ENCODE measurements at regions not wholly inside any gene's neighbourhood (a gene's known extent, or its start where the extent isn't known, plus 50 kb on each side); places are given as distances from the start of the nearest gene placed in this dataset.

DNA sequence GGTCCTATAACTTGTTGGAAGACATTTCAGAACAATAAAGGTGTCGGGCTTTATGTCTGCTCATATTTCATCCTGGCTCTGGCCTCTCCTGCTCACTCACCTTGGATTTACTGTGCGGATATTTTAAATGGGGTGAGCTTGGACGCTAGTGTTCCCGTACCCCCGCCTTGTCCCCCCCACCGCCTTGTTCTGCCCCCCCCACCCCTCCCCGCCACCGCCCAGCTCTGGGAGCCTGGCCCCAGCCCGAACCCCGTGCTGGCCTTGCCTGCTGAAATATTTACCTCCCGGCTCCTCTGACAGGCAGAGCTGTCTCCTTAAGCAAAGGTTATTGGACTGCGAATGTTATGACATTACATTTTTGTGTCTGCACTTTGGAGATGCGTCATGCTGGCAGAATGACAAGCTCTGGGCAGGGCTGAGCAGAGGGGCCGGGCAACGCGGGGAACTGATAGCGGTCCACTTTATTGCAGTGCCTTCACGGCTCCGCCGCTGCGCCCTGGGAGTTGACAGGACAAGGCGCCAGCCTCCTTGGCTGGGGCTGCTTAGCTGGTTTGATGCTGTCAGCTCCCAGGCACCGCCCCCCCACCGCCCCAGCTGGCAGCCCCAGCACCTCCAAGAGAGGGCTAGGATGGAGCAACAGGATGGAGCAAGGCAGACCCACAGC lies 222.5 kb upstream of the GSE1 start (continued):
- TF ChIP-seq TOPORS (CRISPR knock-in tag; IDR thresholded peaks at IDR 0.05) (no peak), ZBTB21 (CRISPR knock-in tag; IDR thresholded peaks at IDR 0.05) (peak; percentile 94), CREB1 (IDR thresholded peaks at IDR 0.05) (peak; percentile 80), CREB1 (CRISPR knock-in tag; IDR thresholded peaks at IDR 0.05) (no peak), HDAC1 (CRISPR knock-in tag; IDR thresholded peaks at IDR 0.05) (peak; percentile 71), CEBPB (IDR thresholded peaks at IDR 0.05; ENCODE audit: borderline replicate concordance, low read depth, low read length) (peak; percentile 40; the same call in 1 of the 2 replicates), SMAD3 (CRISPR knock-in tag; IDR thresholded peaks at IDR 0.05) (0 out of 2 replicates have a peak, but pooled peaks have one; percentile 68), SYNCRIP (IDR thresholded peaks at IDR 0.05; ENCODE audit: insufficient read depth, low read depth, low read length) (no peak), ZNF7 (CRISPR knock-in tag; IDR thresholded peaks at IDR 0.05) (no peak), DNMT3B (CRISPR knock-in tag; conservative IDR thresholded peaks at IDR 0.05) (no peak), HOXA5 (CRISPR knock-in tag; IDR thresholded peaks at IDR 0.05) (no peak), MXI1 (IDR thresholded peaks at IDR 0.05; ENCODE audit: borderline replicate concordance, low read depth, low read length) (peak; percentile 66; the same call in 1 of the 3 replicates)
- TF ChIP-seq, protein P1, sequence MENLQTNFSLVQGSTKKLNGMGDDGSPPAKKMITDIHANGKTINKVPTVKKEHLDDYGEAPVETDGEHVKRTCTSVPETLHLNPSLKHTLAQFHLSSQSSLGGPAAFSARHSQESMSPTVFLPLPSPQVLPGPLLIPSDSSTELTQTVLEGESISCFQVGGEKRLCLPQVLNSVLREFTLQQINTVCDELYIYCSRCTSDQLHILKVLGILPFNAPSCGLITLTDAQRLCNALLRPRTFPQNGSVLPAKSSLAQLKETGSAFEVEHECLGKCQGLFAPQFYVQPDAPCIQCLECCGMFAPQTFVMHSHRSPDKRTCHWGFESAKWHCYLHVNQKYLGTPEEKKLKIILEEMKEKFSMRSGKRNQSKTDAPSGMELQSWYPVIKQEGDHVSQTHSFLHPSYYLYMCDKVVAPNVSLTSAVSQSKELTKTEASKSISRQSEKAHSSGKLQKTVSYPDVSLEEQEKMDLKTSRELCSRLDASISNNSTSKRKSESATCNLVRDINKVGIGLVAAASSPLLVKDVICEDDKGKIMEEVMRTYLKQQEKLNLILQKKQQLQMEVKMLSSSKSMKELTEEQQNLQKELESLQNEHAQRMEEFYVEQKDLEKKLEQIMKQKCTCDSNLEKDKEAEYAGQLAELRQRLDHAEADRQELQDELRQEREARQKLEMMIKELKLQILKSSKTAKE (CRISPR knock-in tag; IDR thresholded peaks at IDR 0.05; ENCODE audit: borderline replicate concordance), result peak; percentile 69; the same call in 1 of the 2 replicates
- TF ChIP-seq, protein P2, sequence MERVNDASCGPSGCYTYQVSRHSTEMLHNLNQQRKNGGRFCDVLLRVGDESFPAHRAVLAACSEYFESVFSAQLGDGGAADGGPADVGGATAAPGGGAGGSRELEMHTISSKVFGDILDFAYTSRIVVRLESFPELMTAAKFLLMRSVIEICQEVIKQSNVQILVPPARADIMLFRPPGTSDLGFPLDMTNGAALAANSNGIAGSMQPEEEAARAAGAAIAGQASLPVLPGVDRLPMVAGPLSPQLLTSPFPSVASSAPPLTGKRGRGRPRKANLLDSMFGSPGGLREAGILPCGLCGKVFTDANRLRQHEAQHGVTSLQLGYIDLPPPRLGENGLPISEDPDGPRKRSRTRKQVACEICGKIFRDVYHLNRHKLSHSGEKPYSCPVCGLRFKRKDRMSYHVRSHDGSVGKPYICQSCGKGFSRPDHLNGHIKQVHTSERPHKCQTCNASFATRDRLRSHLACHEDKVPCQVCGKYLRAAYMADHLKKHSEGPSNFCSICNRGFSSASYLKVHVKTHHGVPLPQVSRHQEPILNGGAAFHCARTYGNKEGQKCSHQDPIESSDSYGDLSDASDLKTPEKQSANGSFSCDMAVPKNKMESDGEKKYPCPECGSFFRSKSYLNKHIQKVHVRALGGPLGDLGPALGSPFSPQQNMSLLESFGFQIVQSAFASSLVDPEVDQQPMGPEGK (CRISPR knock-in tag; IDR thresholded peaks at IDR 0.05), result no peak
- TF ChIP-seq, protein P3, sequence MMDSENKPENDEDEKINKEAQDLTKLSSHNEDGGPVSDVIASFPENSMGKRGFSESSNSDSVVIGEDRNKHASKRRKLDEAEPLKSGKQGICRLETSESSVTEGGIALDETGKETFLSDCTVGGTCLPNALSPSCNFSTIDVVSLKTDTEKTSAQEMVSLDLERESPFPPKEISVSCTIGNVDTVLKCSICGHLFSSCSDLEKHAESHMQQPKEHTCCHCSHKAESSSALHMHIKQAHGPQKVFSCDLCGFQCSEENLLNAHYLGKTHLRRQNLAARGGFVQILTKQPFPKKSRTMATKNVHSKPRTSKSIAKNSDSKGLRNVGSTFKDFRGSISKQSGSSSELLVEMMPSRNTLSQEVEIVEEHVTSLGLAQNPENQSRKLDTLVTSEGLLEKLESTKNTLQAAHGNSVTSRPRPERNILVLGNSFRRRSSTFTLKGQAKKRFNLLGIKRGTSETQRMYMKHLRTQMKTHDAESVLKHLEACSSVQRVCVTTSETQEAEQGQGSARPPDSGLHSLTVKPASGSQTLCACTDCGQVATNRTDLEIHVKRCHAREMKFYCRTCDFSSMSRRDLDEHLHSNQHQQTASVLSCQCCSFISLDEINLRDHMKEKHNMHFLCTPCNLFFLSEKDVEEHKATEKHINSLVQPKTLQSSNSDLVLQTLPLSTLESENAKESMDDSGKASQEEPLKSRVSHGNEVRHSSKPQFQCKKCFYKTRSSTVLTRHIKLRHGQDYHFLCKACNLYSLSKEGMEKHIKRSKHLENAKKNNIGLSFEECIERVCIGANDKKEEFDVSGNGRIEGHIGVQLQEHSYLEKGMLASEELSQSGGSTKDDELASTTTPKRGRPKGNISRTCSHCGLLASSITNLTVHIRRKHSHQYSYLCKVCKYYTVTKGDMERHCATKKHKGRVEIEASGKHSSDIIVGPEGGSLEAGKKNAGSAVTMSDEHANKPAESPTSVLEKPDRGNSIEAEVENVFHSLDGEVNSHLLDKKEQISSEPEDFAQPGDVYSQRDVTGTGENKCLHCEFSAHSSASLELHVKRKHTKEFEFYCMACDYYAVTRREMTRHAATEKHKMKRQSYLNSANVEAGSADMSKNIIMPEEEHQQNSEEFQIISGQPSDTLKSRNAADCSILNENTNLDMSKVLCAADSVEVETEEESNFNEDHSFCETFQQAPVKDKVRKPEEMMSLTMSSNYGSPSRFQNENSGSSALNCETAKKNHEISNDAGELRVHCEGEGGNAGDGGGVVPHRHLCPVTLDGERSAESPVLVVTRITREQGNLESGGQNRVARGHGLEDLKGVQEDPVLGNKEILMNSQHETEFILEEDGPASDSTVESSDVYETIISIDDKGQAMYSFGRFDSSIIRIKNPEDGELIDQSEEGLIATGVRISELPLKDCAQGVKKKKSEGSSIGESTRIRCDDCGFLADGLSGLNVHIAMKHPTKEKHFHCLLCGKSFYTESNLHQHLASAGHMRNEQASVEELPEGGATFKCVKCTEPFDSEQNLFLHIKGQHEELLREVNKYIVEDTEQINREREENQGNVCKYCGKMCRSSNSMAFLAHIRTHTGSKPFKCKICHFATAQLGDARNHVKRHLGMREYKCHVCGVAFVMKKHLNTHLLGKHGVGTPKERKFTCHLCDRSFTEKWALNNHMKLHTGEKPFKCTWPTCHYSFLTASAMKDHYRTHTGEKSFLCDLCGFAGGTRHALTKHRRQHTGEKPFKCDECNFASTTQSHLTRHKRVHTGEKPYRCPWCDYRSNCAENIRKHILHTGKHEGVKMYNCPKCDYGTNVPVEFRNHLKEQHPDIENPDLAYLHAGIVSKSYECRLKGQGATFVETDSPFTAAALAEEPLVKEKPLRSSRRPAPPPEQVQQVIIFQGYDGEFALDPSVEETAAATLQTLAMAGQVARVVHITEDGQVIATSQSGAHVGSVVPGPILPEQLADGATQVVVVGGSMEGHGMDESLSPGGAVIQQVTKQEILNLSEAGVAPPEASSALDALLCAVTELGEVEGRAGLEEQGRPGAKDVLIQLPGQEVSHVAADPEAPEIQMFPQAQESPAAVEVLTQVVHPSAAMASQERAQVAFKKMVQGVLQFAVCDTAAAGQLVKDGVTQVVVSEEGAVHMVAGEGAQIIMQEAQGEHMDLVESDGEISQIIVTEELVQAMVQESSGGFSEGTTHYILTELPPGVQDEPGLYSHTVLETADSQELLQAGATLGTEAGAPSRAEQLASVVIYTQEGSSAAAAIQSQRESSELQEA (CRISPR knock-in tag; IDR thresholded peaks at IDR 0.05; ENCODE audit: not compliant biosample characterization), result no peak
- TF ChIP-seq, protein P4, sequence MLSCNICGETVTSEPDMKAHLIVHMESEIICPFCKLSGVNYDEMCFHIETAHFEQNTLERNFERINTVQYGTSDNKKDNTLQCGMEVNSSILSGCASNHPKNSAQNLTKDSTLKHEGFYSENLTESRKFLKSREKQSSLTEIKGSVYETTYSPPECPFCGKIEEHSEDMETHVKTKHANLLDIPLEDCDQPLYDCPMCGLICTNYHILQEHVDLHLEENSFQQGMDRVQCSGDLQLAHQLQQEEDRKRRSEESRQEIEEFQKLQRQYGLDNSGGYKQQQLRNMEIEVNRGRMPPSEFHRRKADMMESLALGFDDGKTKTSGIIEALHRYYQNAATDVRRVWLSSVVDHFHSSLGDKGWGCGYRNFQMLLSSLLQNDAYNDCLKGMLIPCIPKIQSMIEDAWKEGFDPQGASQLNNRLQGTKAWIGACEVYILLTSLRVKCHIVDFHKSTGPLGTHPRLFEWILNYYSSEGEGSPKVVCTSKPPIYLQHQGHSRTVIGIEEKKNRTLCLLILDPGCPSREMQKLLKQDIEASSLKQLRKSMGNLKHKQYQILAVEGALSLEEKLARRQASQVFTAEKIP (CRISPR knock-in tag; IDR thresholded peaks at IDR 0.05; ENCODE audit: borderline replicate concordance), result no peak
